22Rv1 (cell line): ENCODE measurements at regions not wholly inside any gene's neighbourhood (a gene's known extent, or its start where the extent isn't known, plus 50 kb on each side); places are given as distances from the start of the nearest gene placed in this dataset.

Source experiments
- H3K27ac ChIP-seq: fragments of 450-650 bp; 2 replicates; pipeline ENCODE4 v1.5.1; 2017
- CTCF ChIP-seq: fragments of 450-650 bp; IDR thresholded peaks from 2 replicates; pipeline ENCODE4 v1.5.1; 2017; ENCODE audit warnings: mild to moderate bottlenecking
- ZFX ChIP-seq: fragments of 450-650 bp; IDR thresholded peaks from 2 replicates; pipeline ENCODE4 v1.6.1; 2017; ENCODE audit warnings: antibody characterized with exemption, borderline replicate concordance

GRCh38 chr18:70994116-70994515, 705.3 kb downstream of the SOCS6 start:
- no peak overlapping the region for H3K27ac ChIP-seq
- TF ChIP-seq ZFX (no peak), CTCF (no peak)

GRCh38 chr18:70991577-70991976, 702.7 kb downstream of the SOCS6 start:
- H3K27ac ChIP-seq, result no peak overlapping the region
- no peak for TF ChIP-seq CTCF
- no peak for TF ChIP-seq ZFX

GRCh38 chr18:70985948-70986347, 697.1 kb downstream of the SOCS6 start:
- TF ChIP-seq CTCF (no peak), ZFX (no peak)
- H3K27ac ChIP-seq, result no peak overlapping the region

- H3K27ac ChIP-seq, result no peak overlapping the region
- TF ChIP-seq ZFX, result no peak
- TF ChIP-seq CTCF, result no peak
These were observed 693.4 kb downstream of the SOCS6 start for GRCh38 chr18:70982292-70982691.

GRCh38 chr18:70981400-70982140, 692.7 kb downstream of the SOCS6 start:
- TF ChIP-seq ZFX, result no peak
- no peak for TF ChIP-seq CTCF
- H3K27ac ChIP-seq, result no peak overlapping the region

GRCh38 chr18:70973626-70974025, 684.8 kb downstream of the SOCS6 start:
- no peak overlapping the region for H3K27ac ChIP-seq
- TF ChIP-seq ZFX, result no peak
- no peak for TF ChIP-seq CTCF

GRCh38 chr18:70966419-70966818, 677.6 kb downstream of the SOCS6 start:
- TF ChIP-seq CTCF (no peak), ZFX (no peak)
- no peak overlapping the region for H3K27ac ChIP-seq
